RPMI8226 (cell line): ENCODE measurements at regions not wholly inside any gene's neighbourhood (a gene's known extent, or its start where the extent isn't known, plus 50 kb on each side); places are given as distances from the start of the nearest gene placed in this dataset.

Source experiments
- DNase-seq: peaks from one replicate; pipeline ENCODE4 v3.0.0-alpha.2; 2015

DNA sequence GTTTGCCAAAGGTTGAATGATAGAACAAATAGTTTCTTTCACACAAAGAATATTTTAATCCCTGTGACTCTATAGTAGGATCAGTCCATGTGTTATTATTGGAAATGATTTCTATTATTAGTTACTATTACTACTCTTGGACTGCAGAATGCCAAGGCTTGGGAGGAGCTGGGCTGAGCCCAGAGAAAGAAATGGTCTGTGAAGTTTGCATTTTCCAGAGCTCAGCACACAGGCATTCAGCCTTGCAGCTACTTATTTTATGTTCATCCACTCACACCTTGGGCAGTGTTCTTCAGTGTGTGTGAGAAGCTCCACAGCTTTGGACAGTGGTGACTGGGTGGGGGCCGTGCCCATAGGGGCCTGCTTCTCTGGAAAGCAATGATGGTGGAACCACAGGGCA is 583.1 kb downstream of the CCDC171 start:
- no peak for DNase-seq

DNA sequence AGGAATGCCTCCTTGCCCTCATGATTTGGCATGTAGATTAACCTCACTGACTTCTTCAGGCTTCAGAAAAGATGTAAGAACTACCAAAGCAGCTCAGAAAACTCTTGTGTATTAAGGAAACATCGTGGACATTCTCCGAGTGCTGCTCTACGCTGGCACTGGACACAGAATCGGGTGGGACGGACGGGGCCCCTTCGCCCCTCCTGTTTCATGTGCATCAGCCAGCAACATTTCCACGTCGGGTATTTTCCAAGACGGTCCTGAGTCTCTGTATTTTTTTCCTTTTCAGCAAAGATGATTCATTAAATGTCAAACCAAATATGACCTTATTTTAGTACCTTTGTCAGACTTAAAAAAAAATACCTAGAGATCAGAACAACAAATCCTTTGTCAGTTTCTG is 583.6 kb downstream of the CCDC171 start:
- DNase-seq, result no peak

DNA sequence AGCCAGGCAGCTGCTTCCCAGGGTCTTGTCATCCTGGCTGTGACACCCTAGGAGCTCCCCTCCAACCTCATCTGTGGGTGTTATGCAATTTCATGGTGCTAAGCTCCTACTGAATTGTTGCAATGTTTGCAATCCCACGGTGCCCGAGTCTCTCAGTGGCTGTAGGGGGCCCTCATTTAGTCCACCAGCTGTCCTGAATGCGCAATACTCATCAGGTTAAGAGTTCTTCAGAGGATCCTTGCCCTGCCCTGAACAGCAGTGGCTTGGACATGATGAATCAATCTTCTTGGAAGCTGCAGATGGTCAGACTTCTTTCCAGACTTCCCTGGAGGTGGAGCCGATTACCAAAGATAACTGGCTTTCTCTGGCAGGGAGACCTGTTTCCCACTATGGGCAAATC is 584.1 kb downstream of the CCDC171 start:
- DNase-seq, result no peak

DNA sequence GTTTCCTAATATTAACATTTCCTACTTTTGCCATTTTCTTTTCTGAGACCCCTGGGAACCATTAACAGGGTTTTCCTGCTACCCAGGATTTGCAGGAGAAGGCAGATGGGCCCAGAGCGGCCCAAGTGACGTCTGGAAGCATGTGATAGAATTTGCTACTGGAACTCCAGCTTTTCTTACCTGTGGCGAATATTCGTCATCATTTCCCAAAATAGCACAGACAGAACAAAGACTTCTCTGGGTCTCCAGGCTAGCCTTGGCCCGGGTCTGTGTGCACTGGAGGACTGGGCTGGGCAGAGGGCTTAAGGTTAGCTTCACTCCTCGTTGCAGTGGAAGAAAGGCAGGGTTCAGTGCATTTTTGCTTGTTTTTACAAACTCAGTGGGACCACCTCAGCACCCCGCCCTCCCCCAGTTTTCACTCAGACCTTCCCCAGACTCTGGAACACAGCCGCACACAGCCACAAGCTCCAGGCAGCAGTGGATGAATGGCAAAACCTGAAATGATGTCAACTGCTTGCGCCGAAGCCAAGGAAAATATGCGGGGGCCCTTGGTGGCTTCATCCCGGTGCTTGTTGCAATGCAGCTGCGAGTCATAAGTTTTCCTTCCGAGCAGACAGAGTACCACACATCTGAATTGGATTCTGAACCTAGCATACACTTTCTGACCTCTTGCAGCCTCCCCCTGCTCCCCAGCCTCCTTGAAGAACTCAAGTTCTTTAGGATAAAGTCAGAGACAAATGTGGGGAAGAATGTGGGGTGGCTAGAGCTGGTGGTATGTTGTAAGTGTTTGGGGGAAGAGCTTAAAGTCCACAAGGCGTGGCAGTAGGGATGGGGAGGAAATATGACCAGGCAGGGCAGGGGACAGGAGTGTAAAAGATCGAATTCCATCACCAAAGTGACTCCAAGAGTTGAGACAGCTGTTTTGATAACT is 586.0 kb downstream of the CCDC171 start:
- no peak for DNase-seq

DNA sequence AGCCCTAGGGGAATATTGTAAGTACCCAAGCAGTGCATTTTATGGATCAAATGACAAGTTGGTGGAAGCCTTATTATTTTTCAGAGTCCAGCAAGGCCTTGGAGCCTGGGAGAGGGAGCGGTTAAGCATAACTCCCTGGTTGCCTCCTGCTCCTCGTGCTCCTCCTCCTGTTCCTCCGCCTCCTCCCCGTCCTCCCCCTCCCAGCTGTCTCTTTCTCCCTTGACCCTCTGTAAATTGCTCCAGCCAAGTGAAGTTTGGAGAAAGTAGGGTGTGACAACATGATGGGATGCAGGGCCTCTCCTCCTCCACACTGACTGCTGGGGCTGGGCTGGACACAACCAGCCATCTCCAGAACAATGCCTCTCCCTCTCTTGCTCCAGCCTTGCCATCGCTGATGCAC is 586.9 kb downstream of the CCDC171 start:
- DNase-seq, result no peak

DNA sequence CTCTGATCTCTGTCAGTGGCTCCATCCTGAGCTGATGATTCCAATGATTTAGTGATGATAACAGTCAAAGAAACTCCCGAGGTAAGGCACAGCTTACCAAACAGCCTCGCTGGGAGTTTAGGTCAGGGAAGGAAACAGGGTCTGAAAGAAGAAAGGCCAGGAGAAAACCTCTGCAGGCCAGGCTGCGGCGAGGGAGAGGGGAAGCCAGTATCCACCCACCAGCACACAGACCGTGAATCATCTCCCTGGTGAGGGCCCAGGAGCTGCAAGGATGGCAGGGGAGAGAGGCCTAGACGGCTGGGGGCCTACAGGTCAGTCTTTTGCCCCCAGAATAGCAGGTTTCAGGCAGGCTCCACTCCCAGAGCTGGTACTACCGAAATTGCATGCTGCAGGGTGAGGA is 590.5 kb downstream of the CCDC171 start:
- DNase-seq, result no peak

DNA sequence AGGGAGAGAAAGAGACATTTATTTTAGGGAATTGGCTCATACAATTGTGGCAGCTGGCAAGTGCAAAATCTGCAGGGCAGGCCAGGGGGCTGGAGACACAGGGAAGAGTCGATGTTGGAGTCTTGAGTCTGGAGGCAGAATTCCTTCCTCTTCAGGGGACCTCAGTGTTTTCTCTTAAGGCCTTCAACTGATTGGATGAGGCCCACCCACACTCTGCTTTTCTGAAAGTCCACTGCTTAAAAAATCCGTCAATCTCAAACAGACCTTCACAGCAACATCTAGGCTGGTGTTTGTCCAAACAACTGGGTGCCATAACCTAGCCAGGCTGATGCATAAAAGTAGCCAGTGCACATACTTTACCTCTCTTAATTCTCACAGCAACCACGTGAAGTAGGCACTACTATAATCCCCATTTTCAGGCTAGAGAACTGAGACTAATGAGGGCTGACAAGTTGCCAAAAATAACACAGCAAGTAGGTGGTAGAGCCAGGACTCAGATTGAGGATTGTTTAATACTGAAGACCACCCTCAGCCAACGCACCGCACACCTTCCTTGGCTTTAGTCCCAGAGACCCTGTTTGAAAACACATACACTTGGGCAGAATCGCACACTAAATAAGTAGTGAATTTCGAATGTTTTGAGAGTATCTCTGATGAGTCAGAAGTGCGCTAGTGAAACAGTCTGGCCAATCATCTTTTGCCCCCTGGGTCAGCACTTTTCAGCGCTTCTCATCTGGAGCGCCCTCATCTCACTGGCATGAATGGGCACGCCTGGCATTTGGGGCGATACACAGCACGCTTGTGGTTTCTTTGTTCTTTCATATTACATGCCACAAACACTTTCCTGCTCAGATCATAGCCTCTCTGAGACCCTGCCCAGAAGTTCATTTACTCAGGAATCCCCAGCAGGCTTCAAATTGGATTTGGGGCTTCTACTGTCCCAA is 591.4 kb downstream of the CCDC171 start:
- DNase-seq, result peak; percentile 86

DNA sequence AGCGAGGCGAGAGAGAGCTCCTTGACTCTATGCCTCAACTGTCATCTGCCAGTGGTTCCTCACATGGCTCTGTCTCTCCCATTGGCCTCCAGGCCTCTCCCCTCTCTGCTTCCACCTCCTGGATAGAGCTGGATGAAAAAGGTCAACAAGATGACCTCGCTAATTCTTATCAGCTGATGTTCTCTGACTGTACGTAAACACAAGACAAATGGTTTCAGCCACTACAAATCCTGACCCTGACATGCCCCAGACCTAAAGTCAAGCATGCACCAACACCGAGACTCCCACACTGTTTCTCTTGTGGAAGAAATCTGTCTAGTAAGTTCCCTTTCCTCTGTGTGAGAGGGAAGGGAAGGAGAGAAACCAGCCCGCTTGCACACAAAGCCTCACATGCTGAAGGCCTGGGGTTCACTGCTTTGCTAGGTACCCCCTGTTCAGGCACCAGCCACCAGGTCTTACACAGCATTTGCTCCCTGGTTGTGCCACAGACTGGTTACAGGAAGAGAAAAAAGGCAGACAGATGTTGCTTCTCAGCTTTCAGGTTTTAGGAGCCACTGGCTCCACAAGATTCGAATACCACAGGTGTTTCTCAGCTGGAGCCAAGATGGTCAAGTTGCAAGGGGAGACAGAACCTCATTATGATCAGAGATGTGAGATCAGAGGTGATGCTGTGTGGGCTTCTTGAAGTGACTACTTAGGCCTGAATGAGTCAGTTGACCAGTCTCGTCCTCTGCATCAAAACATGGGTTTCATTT is 592.5 kb downstream of the CCDC171 start:
- peak; percentile 56 for DNase-seq

DNA sequence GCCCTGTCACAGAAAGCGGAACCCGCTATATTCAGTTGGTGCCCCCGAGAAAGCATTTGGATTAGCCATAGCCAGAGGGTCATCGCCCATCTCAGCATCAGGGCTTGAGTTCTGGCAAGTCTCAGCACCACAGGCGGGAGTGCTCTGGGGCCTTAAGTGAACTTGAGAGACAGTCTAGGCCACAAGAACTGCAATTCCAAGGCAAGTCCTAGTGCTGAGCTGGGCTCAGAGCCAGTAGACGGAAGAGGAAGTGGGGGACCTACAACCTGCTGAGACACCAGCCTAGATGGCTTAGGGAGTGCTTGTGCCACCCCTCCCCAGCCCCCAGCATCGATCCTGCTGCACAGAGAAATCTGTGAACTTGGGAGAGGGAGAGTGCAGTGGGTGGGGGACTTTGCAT is 594.9 kb downstream of the CCDC171 start:
- peak; percentile 70 for DNase-seq

DNA sequence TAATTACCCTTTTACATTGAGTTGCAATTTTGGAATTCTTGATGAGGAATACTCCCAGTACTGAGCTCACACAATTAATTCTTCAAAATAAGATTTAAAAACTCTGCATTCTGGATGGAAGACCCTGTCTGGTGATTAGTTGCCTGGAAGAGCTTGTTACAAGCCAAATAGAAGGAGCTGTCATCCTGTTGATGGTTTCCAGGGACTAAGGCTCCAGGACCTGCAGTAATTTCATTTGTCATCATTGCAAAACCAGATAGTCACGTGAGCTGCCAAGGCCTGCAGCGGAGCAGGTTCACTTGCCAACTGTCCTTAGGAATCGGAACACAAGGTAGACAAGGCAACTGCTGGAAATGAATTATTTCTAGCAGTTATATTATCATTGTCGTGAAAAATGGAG is 597.7 kb downstream of the CCDC171 start:
- DNase-seq, result no peak

DNA sequence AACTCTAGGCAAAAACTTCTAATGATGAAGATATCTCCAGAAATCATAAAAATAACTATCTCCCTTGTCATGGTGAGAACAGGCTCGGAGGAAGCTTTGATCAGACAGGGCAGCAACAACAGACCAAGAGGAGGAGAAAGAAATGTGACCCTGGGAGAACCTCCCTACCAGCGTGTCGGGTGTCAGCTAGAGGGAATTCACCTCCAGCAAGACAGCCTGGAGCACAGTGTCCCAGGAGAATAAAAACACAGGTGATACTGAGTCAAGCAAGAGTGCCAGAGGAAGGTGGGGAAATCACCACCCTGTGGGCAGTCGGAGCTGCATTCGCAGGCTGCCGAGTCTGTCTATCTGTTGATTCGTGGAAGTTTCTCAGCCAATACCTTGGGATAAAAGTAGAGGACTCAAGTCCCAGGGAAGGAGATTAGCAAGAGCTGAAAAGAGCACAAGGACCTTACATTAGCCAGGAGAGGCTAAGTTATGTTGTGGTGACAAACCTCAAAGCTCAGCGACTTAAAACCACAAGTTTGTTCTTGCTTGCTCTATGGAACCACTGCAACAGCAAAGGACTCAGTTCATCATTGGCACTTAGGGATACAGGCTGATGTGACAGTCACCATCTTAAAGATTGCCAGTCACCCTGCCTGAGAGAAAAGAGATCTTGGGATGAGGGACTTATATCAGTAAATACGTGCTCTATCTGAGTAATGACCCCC is 598.3 kb downstream of the CCDC171 start:
- no peak for DNase-seq

DNA sequence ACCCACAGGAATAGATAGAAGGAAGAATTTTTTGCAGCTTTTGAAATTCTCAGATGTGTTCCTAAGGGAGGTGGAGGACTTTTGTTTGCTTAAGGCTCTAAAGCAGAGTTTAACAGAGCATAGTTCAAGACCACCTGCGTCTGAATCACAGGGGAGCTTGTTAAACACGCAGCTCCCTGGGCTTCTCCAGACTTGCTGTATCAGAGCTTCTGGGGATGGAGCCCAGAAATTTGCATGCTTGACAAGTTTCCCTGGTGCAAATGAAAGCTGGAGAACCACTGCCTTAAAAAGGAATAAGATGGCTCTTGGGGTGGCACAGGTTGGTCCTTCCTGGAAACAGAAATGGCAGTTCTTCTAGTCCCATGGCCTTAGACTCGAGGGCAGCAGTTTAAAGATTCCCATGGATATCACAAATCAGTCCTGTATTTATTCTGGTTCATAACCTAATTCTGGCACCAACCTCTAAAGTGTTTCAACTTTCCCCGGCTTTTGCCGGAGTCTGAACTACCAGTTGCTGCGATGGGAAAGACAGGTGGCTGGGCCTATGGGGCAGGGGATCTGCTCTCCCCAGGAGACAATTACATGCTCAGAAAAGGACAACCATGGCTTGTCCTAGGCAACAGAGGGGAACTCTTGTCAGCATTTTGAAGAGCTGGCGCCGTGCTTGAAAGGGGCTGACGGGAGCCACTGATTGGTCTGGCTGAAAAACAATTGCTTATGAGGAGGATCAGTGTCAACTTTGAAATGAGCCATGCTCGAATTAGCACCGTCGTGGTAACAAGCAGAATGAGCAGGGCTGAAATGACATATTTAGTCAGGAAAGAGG is 599.6 kb downstream of the CCDC171 start:
- DNase-seq, result peak; percentile 7

DNA sequence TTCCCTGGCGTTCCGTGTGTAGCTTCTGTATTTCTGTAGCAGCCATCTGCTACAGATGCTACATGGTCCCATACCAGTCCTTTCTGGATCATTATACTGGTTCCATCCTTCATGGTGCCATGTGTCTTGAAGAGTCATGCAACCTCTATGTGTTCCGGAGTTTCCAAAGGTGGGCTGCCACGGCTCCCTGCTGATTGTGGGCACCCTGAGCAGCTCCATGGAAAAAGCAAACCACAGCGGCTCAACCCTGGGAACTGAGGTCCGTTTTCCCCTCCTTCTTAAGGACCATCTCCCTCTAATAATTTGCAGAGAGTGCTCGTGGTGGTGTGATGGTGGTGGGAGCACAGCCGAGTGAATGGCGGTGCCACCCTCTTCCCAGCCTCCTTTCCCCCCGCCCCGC is 600.4 kb downstream of the CCDC171 start:
- DNase-seq, result no peak

DNA sequence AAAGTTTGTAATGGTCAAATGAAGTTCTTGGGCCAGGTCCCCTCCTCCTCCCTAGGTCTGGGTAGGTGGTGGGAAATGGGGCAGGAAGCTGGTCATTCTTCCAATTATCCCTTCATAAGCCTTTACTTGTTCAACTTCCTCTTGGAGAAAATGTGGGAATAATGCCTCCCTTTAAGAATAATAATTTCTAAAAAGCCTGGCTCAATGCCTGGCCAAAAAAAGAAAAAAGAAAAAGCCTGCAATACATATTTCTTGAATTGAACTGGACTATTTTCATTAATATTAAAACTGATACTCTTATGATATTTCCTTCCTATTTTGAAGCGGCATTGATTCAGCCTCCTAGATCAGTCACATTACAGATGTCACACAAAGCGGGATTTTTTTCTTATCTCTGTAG is 600.9 kb downstream of the CCDC171 start:
- DNase-seq, result no peak

DNA sequence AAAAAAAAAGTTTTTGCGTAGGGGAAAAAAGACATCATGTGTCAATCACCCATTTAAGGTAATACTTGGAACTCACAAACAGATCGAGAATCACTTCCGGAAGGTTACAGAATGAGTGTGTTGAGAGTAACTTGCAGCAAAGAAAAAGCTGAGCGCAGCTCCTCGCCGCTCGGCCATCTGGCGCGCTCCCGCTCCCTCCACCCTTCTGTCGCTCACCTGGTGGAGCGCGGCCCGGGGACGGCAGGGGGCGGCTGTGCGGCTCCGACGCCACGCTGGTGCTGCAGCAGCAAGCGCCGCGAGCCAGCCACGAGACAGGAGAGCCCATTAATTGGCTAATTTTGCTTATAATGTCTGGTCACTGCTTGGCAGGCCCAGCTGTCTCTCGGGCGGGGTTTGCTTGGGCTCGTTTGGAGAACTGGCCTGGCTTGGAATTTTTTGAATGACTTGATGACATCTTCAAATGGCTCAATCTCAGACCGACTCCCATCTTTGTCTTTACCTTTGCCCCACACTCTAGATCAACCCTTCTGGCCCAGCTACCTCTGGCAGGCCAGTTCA is 601.8 kb downstream of the CCDC171 start:
- peak; percentile 91 for DNase-seq

DNA sequence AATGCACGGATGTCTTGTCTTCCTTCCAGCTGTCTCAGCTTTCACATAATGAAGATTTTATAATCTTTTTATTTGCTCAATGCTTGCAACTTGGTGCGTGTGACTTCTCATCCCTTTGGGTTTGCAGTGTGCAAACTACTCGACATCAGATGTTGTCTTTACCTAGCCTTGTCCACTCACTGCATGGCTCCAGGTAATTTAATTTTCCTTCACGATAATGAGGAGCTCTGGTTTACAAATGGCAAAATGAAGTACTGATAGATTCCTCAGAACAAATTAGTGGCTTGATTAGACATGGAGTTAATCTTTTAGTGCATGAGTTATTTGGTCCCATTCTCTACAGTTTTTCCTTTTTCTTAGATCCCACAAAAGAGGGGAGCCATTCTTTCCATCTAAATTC is 603.0 kb downstream of the CCDC171 start:
- no peak for DNase-seq

DNA sequence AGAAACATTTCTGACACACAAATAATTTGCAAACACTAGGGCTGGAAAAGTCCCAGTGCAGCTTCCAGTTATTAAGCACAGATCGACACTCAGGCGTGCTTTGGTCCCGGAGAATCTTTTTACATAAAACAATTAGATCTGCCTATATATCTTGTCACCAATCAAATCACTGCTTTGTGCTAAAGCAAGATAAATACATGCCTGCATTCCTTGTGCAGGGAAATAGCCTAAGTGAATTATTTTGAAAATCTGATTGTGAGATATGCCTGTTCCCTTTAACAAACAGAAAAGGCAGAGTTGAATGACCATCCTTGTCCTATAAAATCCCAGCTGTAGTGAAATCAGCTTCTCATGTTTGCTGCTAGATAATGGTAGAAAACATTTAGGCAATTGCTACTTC is 604.4 kb downstream of the CCDC171 start:
- DNase-seq, result no peak

DNA sequence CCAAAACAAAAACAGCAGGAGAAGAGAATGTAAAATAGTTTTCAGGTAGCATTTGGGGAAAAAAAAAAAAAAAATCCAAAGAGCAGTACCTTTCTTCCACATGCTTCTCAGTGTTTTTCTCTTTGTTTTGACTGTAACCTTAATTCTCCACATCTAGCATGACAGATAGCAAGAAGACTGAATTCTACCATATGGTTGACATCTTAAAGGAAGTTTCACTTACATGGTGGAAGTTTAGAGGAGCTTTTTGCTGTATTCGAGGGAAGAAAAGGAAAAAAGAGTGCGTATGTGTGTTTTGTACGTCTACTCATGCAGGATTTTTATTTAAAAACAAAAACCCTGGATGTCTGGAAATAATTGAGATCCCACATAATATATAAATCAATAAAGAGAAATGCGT is 604.8 kb downstream of the CCDC171 start:
- DNase-seq, result no peak

DNA sequence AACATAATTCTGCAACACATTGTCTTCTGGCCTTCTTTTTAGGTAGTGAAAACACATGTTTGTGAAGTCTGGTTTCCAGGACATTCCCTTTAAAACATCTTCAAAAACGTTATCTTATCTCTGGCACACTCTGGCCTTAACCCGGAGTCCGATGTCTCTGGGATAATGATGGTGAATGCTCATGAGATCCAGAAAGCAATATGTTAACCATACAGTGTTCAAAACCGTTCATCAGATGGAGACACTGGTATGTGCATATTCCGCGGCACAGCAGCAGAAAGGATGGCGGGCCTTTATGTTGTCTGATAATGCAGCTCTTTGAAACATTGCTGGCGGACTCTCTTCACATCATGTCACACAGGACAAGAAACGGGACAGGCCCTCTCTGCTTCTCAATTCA is 605.2 kb downstream of the CCDC171 start:
- DNase-seq, result no peak

DNA sequence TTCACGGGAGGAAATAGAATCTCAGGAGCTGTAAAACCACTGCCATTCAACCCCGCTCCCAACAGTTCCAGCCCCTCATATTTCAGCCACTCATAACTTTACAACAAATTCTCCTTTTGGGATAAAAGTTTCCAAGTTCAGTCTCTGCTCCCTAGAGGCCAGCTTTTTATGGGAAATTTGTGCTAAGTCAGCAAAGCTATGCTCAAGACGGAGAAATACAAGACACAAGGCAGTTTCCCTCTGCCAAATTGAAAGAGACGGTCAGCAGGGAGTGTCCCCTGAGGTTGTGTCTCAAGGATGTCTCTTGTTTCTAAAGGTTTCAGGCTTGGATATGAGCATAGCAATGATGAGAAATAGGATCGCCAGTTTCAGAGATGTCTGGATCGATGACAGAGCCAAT is 608.6 kb downstream of the CCDC171 start:
- no peak for DNase-seq

DNA sequence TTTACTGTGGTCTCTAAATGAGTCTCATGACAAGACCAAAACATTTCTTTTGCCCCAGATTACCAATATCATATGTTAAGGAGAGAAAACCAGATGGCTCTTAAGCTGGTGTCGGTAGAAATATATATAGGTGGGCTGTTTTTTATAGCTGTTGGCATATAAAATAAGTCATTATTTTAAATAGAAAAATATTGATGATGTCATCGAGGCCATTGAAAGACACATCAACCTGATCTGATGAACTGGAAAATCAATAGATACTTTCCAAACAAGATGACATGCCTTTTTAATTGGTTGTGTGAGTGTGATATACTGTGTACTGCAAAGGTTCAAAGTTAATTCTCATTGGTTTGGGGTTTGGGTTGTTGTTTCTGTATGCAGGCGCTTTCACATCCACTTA is 617.3 kb downstream of the CCDC171 start:
- no peak for DNase-seq
